Karpas-422 (cell line): ENCODE measurements at regions not wholly inside any gene's neighbourhood (a gene's known extent, or its start where the extent isn't known, plus 50 kb on each side); places are given as distances from the start of the nearest gene placed in this dataset.
"Not testable (repeated sequence)": the region's sequence is repeated elsewhere in the genome, so short reads cannot be mapped to it uniquely, and the experiment has no call there.

Experiments used
- DNase-seq: peaks from one replicate; pipeline ENCODE4 v3.0.0-alpha.2; 2015
- H2AFZ ChIP-seq: fragments of 200-600 bp; sonication (generic); 2 replicates; pipeline ENCODE4 v1.6.1; 2014; ENCODE audit warnings: antibody characterized with exemption, low read length, mixed read lengths
- H3K27ac ChIP-seq: fragments of 200-600 bp; sonication (generic); 2 replicates; pipeline ENCODE4 v1.5.1; 2014; ENCODE audit warnings: mild to moderate bottlenecking, low read length, moderate library complexity
- H3K27me3 ChIP-seq: fragments of 200-600 bp; sonication (generic); 2 replicates; pipeline ENCODE4 v1.6.1; 2014; ENCODE audit warnings: low read length, mixed read lengths
- H3K36me3 ChIP-seq: fragments of 200-600 bp; sonication (generic); 2 replicates; pipeline ENCODE4 v1.6.1; 2014; ENCODE audit warnings: low read length, mixed read lengths; ENCODE audit not compliant: insufficient read depth
- H3K4me1 ChIP-seq: fragments of 200-600 bp; sonication (generic); 2 replicates; pipeline ENCODE4 v1.6.1; 2014; ENCODE audit warnings: mild to moderate bottlenecking, low read length, mixed read lengths
- H3K4me2 ChIP-seq: fragments of 200-600 bp; sonication (generic); 2 replicates; pipeline ENCODE4 v1.6.1; 2014; ENCODE audit warnings: low read length, low read depth, mild to moderate bottlenecking; ENCODE audit not compliant: poor library complexity, severe bottlenecking
- H3K4me3 ChIP-seq: fragments of 200-600 bp; sonication (generic); 2 replicates; pipeline ENCODE4 v1.5.1; 2014; ENCODE audit warnings: mild to moderate bottlenecking, antibody characterized with exemption, low read length, mixed read lengths
- H3K79me2 ChIP-seq: fragments of 200-600 bp; sonication (generic); 2 replicates; pipeline ENCODE4 v1.6.1; 2014; ENCODE audit warnings: mild to moderate bottlenecking, low read length, mixed read lengths
- H3K9ac ChIP-seq: fragments of 200-600 bp; sonication (generic); 2 replicates; pipeline ENCODE4 v1.6.0; 2014; ENCODE audit warnings: low read length
- H3K9me2 ChIP-seq: fragments of 200-600 bp; sonication (generic), shearing (Covaris generic); replicated peaks from 2 replicates; pipeline ENCODE4 v1.6.0; 2014; ENCODE audit warnings: mild to moderate bottlenecking, low read length, moderate library complexity; ENCODE audit not compliant: insufficient read depth
- H3K9me3 ChIP-seq: fragments of 300-700, 200-600 bp; sonication (generic); 2 replicates; pipeline ENCODE4 v1.6.1; 2014; ENCODE audit warnings: low read length, mixed read lengths
- H4K20me1 ChIP-seq: fragments of 200-600 bp; sonication (generic); 2 replicates; pipeline ENCODE4 v1.6.1; 2014; ENCODE audit warnings: mild to moderate bottlenecking, antibody characterized with exemption, low read length, low read depth; ENCODE audit not compliant: insufficient read depth

DNA sequence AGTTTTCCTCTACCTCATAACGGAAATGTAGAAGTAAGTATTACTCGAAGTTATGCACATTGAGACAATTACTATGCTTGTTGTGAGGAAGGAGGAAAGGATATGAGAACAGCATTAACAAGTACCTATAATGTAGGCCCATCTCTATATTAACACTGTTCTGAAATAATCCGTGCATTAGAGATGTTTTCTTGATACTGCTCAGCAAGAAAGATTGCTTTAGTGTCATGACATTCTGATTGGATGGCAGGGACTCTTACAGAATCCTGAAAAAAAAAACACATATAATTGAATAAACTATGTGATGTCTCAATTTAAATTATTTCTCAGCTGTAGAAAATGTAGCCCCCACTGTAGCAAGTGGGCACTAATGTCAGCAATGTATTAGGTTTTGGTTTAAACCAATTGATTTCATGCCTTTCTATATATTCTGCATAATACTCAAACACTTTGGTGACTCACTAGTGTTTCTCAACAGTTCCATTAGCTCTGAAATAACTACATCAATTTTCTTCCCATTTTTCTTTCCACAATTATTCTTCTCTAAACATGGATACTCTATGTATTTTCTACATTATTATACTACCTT lies 598.3 kb upstream of the BCHE start:
- Histone ChIP-seq H3K27me3 (no peaks in the 10 kb centered on the region), H3K4me2 (no peak overlapping the region), H3K36me3 (no peaks in the 10 kb centered on the region), H3K4me1 (no peaks in the 10 kb centered on the region), H3K79me2 (no peaks in the 10 kb centered on the region), H3K9ac (no peak overlapping the region), H3K27ac (no peak overlapping the region), H4K20me1 (no peaks in the 10 kb centered on the region), H2AFZ (no peak overlapping the region), H3K4me3 (no peak overlapping the region), H3K9me2 (no peaks in the 10 kb centered on the region), H3K9me3 (no peaks in the 10 kb centered on the region)
- DNase-seq: no peak

DNA sequence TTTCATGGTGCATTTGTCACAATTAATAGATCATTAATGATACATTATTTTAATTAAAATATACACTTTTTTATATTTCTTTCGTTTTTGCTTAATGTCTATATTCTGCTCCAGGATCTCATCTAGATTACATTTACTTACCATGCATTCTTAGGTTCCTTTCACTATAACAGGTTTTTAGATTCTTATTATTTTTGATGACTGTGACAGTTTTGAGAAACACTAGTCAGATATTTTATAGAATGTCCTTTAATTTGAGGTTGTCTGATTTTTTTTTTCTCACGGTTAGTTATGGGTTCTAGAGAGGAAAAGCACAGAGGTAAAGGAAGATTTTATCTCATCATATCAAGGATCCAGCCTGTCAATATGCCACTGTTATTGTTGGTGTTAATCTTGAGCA lies 595.8 kb upstream of the BCHE start:
- Histone ChIP-seq H3K79me2 (no peaks in the 10 kb centered on the region), H3K9me3 (no peaks in the 10 kb centered on the region), H2AFZ (no peak overlapping the region), H3K27me3 (no peaks in the 10 kb centered on the region), H3K4me2 (no peak overlapping the region), H3K36me3 (no peaks in the 10 kb centered on the region), H3K9ac (no peak overlapping the region), H4K20me1 (no peaks in the 10 kb centered on the region), H3K27ac (no peak overlapping the region), H3K4me1 (no peaks in the 10 kb centered on the region), H3K9me2 (no peaks in the 10 kb centered on the region), H3K4me3 (no peak overlapping the region)
- no peak for DNase-seq

DNA sequence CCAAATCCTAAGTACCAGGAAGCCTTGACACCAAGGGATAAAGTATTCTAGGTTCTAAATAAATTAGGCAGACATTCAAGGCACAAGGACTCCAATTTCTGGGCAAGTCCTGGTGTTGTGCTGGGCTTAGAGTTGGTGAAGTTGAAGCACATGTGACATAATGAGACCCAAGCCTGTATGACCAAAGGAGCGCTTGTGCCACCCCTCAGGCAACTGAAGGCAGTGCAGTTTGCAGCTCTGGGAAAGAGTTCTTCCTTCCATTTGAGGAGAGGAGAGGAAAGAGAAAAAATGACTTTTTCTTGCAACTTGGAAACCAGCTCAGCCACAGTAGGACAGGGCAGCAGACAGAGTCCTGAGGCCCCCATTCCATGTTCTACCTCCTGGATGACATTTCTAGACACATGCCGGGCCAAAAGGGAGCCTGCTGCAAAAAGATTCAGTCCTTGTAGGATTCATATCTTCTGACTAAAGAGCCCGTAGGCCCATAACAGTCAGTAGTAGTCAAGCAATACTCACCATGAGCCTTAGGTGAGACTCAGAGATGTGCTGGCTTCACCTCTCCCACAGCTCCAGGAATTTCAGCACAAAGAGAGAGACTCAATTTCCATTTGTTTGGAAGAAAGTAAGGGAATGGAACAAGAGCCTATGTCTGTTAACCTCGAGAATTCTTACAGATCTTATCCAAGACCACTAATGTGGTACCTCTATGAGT lies 588.8 kb upstream of the BCHE start:
- Histone ChIP-seq H3K36me3 (no peaks in the 10 kb centered on the region), H3K4me2 (no peak overlapping the region)

GRCh38 chr3:166425021-166425420 lies 587.8 kb upstream of the BCHE start:
- no peak overlapping the region for H2AFZ ChIP-seq
- no peak for DNase-seq
- no peaks in the 10 kb centered on the region for H4K20me1 ChIP-seq
- H3K9me2 ChIP-seq: no peaks in the 10 kb centered on the region
- no peaks in the 10 kb centered on the region for H3K27me3 ChIP-seq
- no peaks in the 10 kb centered on the region for H3K79me2 ChIP-seq
- no peaks in the 10 kb centered on the region for H3K36me3 ChIP-seq
- H3K27ac ChIP-seq: no peak overlapping the region
- H3K9ac ChIP-seq: no peak overlapping the region
- H3K4me1 ChIP-seq: no peaks in the 10 kb centered on the region
- H3K4me3 ChIP-seq: no peak overlapping the region
- no peaks in the 10 kb centered on the region for H3K9me3 ChIP-seq
- no peak overlapping the region for H3K4me2 ChIP-seq

More for the DNA sequence above, 588.8 kb upstream of the BCHE start:
- Histone ChIP-seq H3K27ac (no peak overlapping the region), H3K9ac (no peak overlapping the region), H3K9me3 (no peaks in the 10 kb centered on the region), H3K27me3 (no peaks in the 10 kb centered on the region), H4K20me1 (no peaks in the 10 kb centered on the region), H3K4me1 (no peaks in the 10 kb centered on the region), H3K9me2 (no peaks in the 10 kb centered on the region), H3K79me2 (no peaks in the 10 kb centered on the region), H2AFZ (no peak overlapping the region), H3K4me3 (no peak overlapping the region)
- peak; percentile 43 for DNase-seq

DNA sequence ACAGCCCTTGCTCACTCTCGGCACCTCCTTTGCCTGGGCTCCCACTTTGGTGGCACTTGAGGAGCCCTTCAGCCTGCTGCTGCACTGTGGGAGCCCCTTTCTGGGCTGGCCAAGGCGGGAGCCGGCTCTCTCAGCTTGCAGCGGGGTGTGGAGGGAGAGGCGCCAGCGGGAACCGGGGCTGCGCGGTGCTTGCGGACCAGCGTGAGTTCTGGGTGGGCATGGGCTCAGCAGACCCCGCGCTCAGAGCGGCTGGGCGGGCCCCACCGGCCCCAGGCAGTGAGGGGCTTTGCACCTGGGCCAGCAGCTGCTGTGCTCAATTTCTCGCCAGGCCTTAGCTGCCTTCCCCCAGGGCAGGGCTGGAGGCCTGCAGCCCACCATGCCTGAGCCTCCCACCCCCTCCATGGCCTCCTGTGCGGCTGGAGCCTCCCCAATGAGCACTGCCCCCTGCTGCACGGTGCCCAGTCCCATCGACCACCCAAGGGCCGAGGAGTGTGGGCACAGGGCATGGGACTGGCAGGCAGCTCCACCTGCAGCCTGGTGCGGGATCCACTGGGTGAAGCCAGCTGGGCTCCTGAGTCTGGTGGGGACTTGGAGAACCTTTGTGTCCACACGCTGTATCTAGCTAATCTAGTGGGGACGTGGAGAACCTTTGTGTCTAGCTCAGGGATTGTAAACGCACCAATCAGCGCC lies 586.7 kb upstream of the BCHE start:
- H3K4me2 ChIP-seq, H3K9ac ChIP-seq, H3K4me1 ChIP-seq, H3K4me3 ChIP-seq, H2AFZ ChIP-seq, H3K27me3 ChIP-seq, H3K9me2 ChIP-seq, H3K79me2 ChIP-seq, H3K36me3 ChIP-seq, DNase-seq, H3K9me3 ChIP-seq, H4K20me1 ChIP-seq, H3K27ac ChIP-seq: not testable (repeated sequence)

- Histone ChIP-seq H3K27ac (no peak overlapping the region), H3K9me3 (no peaks in the 10 kb centered on the region), H3K36me3 (no peaks in the 10 kb centered on the region), H3K4me2 (no peak overlapping the region), H3K79me2 (no peaks in the 10 kb centered on the region), H3K27me3 (no peaks in the 10 kb centered on the region), H2AFZ (no peak overlapping the region), H3K4me1 (no peaks in the 10 kb centered on the region), H3K9ac (no peak overlapping the region), H3K4me3 (no peak overlapping the region), H3K9me2 (0 out of 2 replicates have a peak, but pooled peaks cover 2% of the 10 kb centered on the region), H4K20me1 (no peaks in the 10 kb centered on the region)
- no peak for DNase-seq
Observed at GRCh38 chr3:166422556-166422955, 585.3 kb upstream of the BCHE start.

GRCh38 chr3:166420071-166420470 lies 582.8 kb upstream of the BCHE start:
- Histone ChIP-seq H4K20me1 (no peaks in the 10 kb centered on the region), H2AFZ (no peak overlapping the region), H3K79me2 (no peaks in the 10 kb centered on the region), H3K9ac (no peak overlapping the region), H3K27ac (no peak overlapping the region), H3K36me3 (no peaks in the 10 kb centered on the region), H3K27me3 (no peaks in the 10 kb centered on the region), H3K4me3 (no peak overlapping the region), H3K9me2 (0 out of 2 replicates have a peak, but pooled peaks cover 2% of the 10 kb centered on the region), H3K4me2 (no peak overlapping the region), H3K4me1 (no peaks in the 10 kb centered on the region), H3K9me3 (no peaks in the 10 kb centered on the region)
- no peak for DNase-seq

- no peak overlapping the region for H3K4me2 ChIP-seq
- no peaks in the 10 kb centered on the region for H3K4me1 ChIP-seq
- H3K9me3 ChIP-seq: no peaks in the 10 kb centered on the region
- no peaks in the 10 kb centered on the region for H3K9me2 ChIP-seq
- H3K9ac ChIP-seq: no peak overlapping the region
- no peak overlapping the region for H3K4me3 ChIP-seq
- no peak for DNase-seq
- H2AFZ ChIP-seq: no peak overlapping the region
- H4K20me1 ChIP-seq: no peaks in the 10 kb centered on the region
- H3K79me2 ChIP-seq: no peaks in the 10 kb centered on the region
- H3K36me3 ChIP-seq: no peaks in the 10 kb centered on the region
- H3K27me3 ChIP-seq: no peaks in the 10 kb centered on the region
- no peak overlapping the region for H3K27ac ChIP-seq
Observed at GRCh38 chr3:166405896-166406295, 568.7 kb upstream of the BCHE start.
